Panc1 (cell line): ENCODE measurements at regions not wholly inside any gene's neighbourhood (a gene's known extent, or its start where the extent isn't known, plus 50 kb on each side); places are given as distances from the start of the nearest gene placed in this dataset.

Experiments
- ATAC-seq: fragments of 200-7000 bp; cut with Tn5 transposase; 2 replicates; pipeline ENCODE4 v1.9.1; 2020; ENCODE audit warnings: mild to moderate bottlenecking, moderate library complexity
- BruUV-seq: library from RNA; stranded (reverse); fragments of 400-500 nt; replicated peaks from 2 replicates; lab custom pipeline; 2021; lab: Mats Ljungman, UMichigan
- CTCF ChIA-PET: fragments of 300-600 bp; sonication (Branson Sonifier 250); formaldehyde crosslinking; loops from one replicate; lab custom pipeline; 2022; ENCODE audit warnings: antibody characterized with exemption; lab: Charles Lee
- POLR2A ChIA-PET: fragments of 300-600 bp; sonication (Branson Sonifier 250); formaldehyde crosslinking; loops from one replicate; lab custom pipeline; 2022; ENCODE audit warnings: antibody characterized with exemption; lab: Charles Lee
- DNase-seq: peaks from one replicate; pipeline ENCODE4 v3.0.0-alpha.2; 2010; ENCODE audit warnings: low read depth, low spot score
- H3K27ac ChIP-seq: 2 replicates; pipeline ENCODE4 v1.5.1; 2011; ENCODE audit warnings: mild to moderate bottlenecking, low read length, inconsistent platforms
- H3K27me3 ChIP-seq: fragments of 200-500 bp; sonication (Bioruptor generic); 2 replicates; pipeline ENCODE4 v1.6.0; 2014; ENCODE audit warnings: low read length, inconsistent platforms; ENCODE audit not compliant: control insufficient read depth, insufficient read depth
- H3K36me3 ChIP-seq: fragments of 200-500 bp; sonication (Bioruptor generic); 2 replicates; pipeline ENCODE4 v1.5.1; 2014; ENCODE audit warnings: inconsistent platforms, mild to moderate bottlenecking, low read length, moderate library complexity; ENCODE audit not compliant: control insufficient read depth, insufficient read depth
- H3K4me1 ChIP-seq: 2 replicates; pipeline ENCODE4 v1.5.1; 2011; ENCODE audit warnings: inconsistent platforms, mild to moderate bottlenecking, low read length, moderate library complexity; ENCODE audit not compliant: control insufficient read depth, insufficient read depth
- H3K4me3 ChIP-seq, 2 experiments: 2 replicates each; pipeline ENCODE4 v1.5.1; 2011 to 2012; ENCODE audit warnings: low read depth in 2 of 2, low read length in 2 of 2, mild to moderate bottlenecking in 2 of 2, inconsistent platforms in 1 of 2, moderate library complexity in 1 of 2
- H3K9me3 ChIP-seq: fragments of 200-500 bp; sonication (Bioruptor generic); 2 replicates; pipeline ENCODE4 v1.5.1; 2014; ENCODE audit warnings: low read depth, mild to moderate bottlenecking, inconsistent platforms, low read length, moderate library complexity; ENCODE audit not compliant: control insufficient read depth, insufficient read depth
- CTCF ChIP-seq: fragments of 450-650 bp; IDR thresholded peaks from 2 replicates; pipeline ENCODE4 v1.5.1; 2017; ENCODE audit warnings: mild to moderate bottlenecking
- POLR2AphosphoS5 ChIP-seq: IDR thresholded peaks from 2 replicates; pipeline ENCODE4 v1.6.1; 2012; ENCODE audit warnings: mild to moderate bottlenecking, low read depth, low read length, moderate library complexity
- REST ChIP-seq, 2 experiments: IDR thresholded peaks; 2 replicates each; pipeline ENCODE4 v1.6.1; 2011 to 2012; ENCODE audit warnings: low read depth in 2 of 2, control low read depth in 1 of 2, low read length in 1 of 2, mild to moderate bottlenecking in 1 of 2, moderate library complexity in 1 of 2; ENCODE audit not compliant: insufficient read depth in 1 of 2
- SIN3A ChIP-seq: IDR thresholded peaks from 2 replicates; pipeline ENCODE4 v1.6.1; 2012; ENCODE audit warnings: low read depth, mild to moderate bottlenecking, low read length, moderate library complexity, borderline replicate concordance; ENCODE audit not compliant: insufficient read depth
- TCF7L2 ChIP-seq: IDR thresholded peaks from 2 replicates; pipeline ENCODE4 v1.6.1; 2011; ENCODE audit warnings: mild to moderate bottlenecking, low read depth, low read length, inconsistent platforms
- in situ Hi-C: cut with HindIII; loops from 2 replicates; pipeline ENCODE4 v1.10.0; 2016; ENCODE audit warnings: low sequenced_read_pairs, low pct_unique_long_range_greater_than_20kb
- intact Hi-C: fragments of 100-400 bp; cut with micrococcal nuclease; formaldehyde crosslinking; loops from one replicate; pipeline ENCODE4 v1.10.0; 2022; ENCODE audit not compliant: unreplicated experiment

GRCh38 chr3:109809513-109809912 lies 472.2 kb upstream of the DPPA4 start:
- no peak for TF ChIP-seq REST (IDR thresholded peaks at IDR 0.05; ENCODE audit: insufficient read depth in 1 of 2, low read depth in 2 of 2, low read length in 1 of 2)
- no peak for TF ChIP-seq POLR2AphosphoS5
- TF ChIP-seq TCF7L2, result no peak
- no peak for TF ChIP-seq SIN3A
- TF ChIP-seq CTCF, result no peak
- no peak for ATAC-seq
- Histone ChIP-seq H3K27ac (no peak overlapping the region), H3K27me3 (no peaks in the 10 kb centered on the region), H3K4me1 (no peaks in the 10 kb centered on the region), H3K4me3 (no peak overlapping the region), H3K36me3 (no peaks in the 10 kb centered on the region), H3K9me3 (0 out of 2 replicates have a peak, but pooled peaks cover 3% of the 10 kb centered on the region)
- in situ Hi-C loops (no loop called here), intact Hi-C loops (no loop called here)
- ChIA-PET POLR2A (no interaction called here), CTCF (no interaction called here)
- DNase-seq, result no peak
- no TSS peak for BruUV-seq

GRCh38 chr3:109818081-109818480 lies 480.7 kb upstream of the DPPA4 start:
- Histone ChIP-seq H3K4me3 (no peak overlapping the region), H3K27me3 (no peaks in the 10 kb centered on the region), H3K9me3 (0 out of 2 replicates have a peak, but pooled peaks cover 3% of the 10 kb centered on the region), H3K36me3 (no peaks in the 10 kb centered on the region), H3K4me1 (no peaks in the 10 kb centered on the region), H3K27ac (no peak overlapping the region)
- ATAC-seq, result no peak
- in situ Hi-C loops (no loop called here), intact Hi-C loops (no loop called here)
- DNase-seq, result no peak
- POLR2A ChIA-PET, result no interaction called here
- no TSS peak for BruUV-seq
- CTCF ChIA-PET, result interaction anchor here (0.6 kb wide), 1 partner anchor 435 kb away, joined by 3 read pairs; no protein-coding TSS in a partner anchor
- TF ChIP-seq POLR2AphosphoS5, result no peak
- no peak for TF ChIP-seq TCF7L2
- no peak for TF ChIP-seq REST (IDR thresholded peaks at IDR 0.05; ENCODE audit: insufficient read depth in 1 of 2, low read depth in 2 of 2, low read length in 1 of 2)
- TF ChIP-seq SIN3A, result no peak
- no peak for TF ChIP-seq CTCF
